Upper lobe of right lung (tissue), 1 donor: ENCODE measurements at regions not wholly inside any gene's neighbourhood (a gene's known extent, or its start where the extent isn't known, plus 50 kb on each side); places are given as distances from the start of the nearest gene placed in this dataset.
"Not testable (repeated sequence)": the region's sequence is repeated elsewhere in the genome, so short reads cannot be mapped to it uniquely, and the experiment has no call there.

Source experiments
- ATAC-seq: fragments of 200-7000 bp; cut with Tn5 transposase; one replicate; pipeline ENCODE4 v1.9.1; 2020; ENCODE audit warnings: mild to moderate bottlenecking, moderate library complexity
- DNase-seq: peaks from one replicate; pipeline ENCODE4 v3.0.0-alpha.2; 2020
- H3K27ac ChIP-seq: fragments of 200-600 bp; one replicate; pipeline ENCODE4 v1.8.0; 2022
- H3K27me3 ChIP-seq: fragments of 200-600 bp; one replicate; pipeline ENCODE4 v1.8.0; 2022; ENCODE audit warnings: mild to moderate bottlenecking
- H3K36me3 ChIP-seq: fragments of 200-600 bp; one replicate; pipeline ENCODE4 v1.8.0; 2022
- H3K4me1 ChIP-seq: fragments of 200-600 bp; one replicate; pipeline ENCODE4 v1.8.0; 2022
- H3K4me3 ChIP-seq: fragments of 200-600 bp; one replicate; pipeline ENCODE4 v1.8.0; 2022; ENCODE audit warnings: mild to moderate bottlenecking
- H3K9me3 ChIP-seq: fragments of 200-600 bp; one replicate; pipeline ENCODE4 v1.8.0; 2022
- CTCF ChIP-seq: fragments of 200-600 bp; IDR thresholded peaks from one replicate; pipeline ENCODE4 v1.8.0; 2022; ENCODE audit warnings: antibody characterized with exemption
- intact Hi-C: fragments of 100-400 bp; cut with DNase I; formaldehyde crosslinking; loops from one replicate; pipeline ENCODE4 v1.11.0; 2022
- donor health status: DM: no; HTN: yes; CAD: no; lungs with severe emphysema.

GRCh38 chrX:131649741-131650140 is 105.9 kb downstream of the OR13H1 start:
- H3K27ac ChIP-seq, result no peak overlapping the region
- DNase-seq, result no peak
- no peak for ATAC-seq
- TF ChIP-seq CTCF, result no peak
- H3K36me3 ChIP-seq, result no peaks in the 10 kb centered on the region
- H3K27me3 ChIP-seq, result no peaks in the 10 kb centered on the region
- no peak overlapping the region for H3K4me3 ChIP-seq
- no peaks in the 10 kb centered on the region for H3K4me1 ChIP-seq
- H3K9me3 ChIP-seq, result no peaks in the 10 kb centered on the region
- intact Hi-C loops, result no loop called here

- intact Hi-C loops, result no loop called here
- no peaks in the 10 kb centered on the region for H3K4me1 ChIP-seq
- no peak for TF ChIP-seq CTCF
- ATAC-seq (no peak), DNase-seq (no peak)
- H3K9me3 ChIP-seq, result no peaks in the 10 kb centered on the region
- H3K36me3 ChIP-seq, result no peaks in the 10 kb centered on the region
- no peak overlapping the region for H3K27ac ChIP-seq
- H3K4me3 ChIP-seq, result no peak overlapping the region
- H3K27me3 ChIP-seq, result no peaks in the 10 kb centered on the region
Measured at GRCh38 chrX:131650637-131651410, 107.0 kb downstream of the OR13H1 start.

GRCh38 chrX:131663726-131664125 is 119.9 kb downstream of the OR13H1 start:
- H3K36me3 ChIP-seq, H3K4me3 ChIP-seq, H3K27me3 ChIP-seq, H3K9me3 ChIP-seq, H3K4me1 ChIP-seq, intact Hi-C loops, ATAC-seq, DNase-seq, H3K27ac ChIP-seq: not testable (repeated sequence)

GRCh38 chrX:131671735-131672134 is 127.9 kb downstream of the OR13H1 start:
- Histone ChIP-seq H3K4me3 (no peak overlapping the region), H3K4me1 (no peaks in the 10 kb centered on the region), H3K36me3 (no peaks in the 10 kb centered on the region), H3K27me3 (no peaks in the 10 kb centered on the region), H3K27ac (no peak overlapping the region), H3K9me3 (no peaks in the 10 kb centered on the region)
- DNase-seq, result no peak
- no peak for ATAC-seq
- no peak for TF ChIP-seq CTCF
- intact Hi-C loops, result no loop called here

GRCh38 chrX:131675596-131676194 is 131.8 kb downstream of the OR13H1 start:
- H3K4me1 ChIP-seq, result no peaks in the 10 kb centered on the region
- intact Hi-C loops, result no loop called here
- no peaks in the 10 kb centered on the region for H3K9me3 ChIP-seq
- H3K27ac ChIP-seq, result no peak overlapping the region
- no peaks in the 10 kb centered on the region for H3K36me3 ChIP-seq
- TF ChIP-seq CTCF, result no peak
- DNase-seq (no peak), ATAC-seq (no peak)
- no peaks in the 10 kb centered on the region for H3K27me3 ChIP-seq
- H3K4me3 ChIP-seq, result no peak overlapping the region
